Activated T-cell treated with anti-CD3 and anti-CD28 coated beads for 48 hours (primary cell): ENCODE measurements at regions not wholly inside any gene's neighbourhood (a gene's known extent, or its start where the extent isn't known, plus 50 kb on each side); places are given as distances from the start of the nearest gene placed in this dataset.

Experiments used
- DNase-seq: peaks from one replicate; pipeline ENCODE4 v3.0.0-alpha.2; 2020; ENCODE audit warnings: low read depth

DNA sequence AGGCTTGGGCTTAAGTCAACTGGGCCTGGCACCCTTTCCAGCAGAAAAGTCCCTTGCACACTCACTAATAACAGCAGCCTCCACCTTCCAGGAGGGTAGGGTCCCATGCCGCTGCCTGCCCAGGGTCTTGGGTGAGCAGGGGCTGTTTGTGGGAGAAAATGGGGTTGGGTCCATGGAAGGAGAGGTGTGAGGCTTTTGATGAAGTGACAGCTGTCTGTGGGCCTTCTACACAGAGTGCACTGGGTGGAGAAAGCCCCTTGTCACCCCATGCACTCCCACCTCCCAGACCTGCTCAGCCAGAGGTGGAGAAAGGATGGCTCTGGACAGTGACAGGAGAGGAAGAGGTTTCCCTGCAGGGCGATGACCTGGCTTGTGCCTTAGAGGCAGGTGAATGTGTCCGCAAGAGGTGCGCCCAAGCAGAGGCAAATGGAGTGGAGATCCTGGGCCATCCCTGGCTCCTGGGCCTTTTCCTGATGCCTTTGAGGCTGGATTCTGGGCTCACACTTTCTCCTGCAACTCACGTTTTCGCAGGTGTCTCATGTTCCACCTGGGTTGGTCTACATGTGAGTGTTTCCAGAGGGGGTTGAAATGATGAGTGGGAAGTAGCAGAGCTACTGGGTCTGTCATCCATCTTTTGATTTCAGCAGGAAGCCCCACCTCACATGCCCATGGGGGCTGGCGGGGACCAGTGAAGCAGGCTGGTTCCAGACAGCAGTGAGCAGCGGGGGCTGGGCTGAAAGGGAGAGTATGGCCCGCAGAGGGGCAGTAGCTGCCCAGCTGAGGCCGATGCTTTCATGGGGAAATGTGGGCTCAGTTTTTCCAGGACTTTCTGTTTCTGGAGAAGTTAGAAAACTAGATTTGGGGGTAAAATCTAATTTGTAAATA, 85.2 kb upstream of the PRR23E start:
- no peak for DNase-seq

DNA sequence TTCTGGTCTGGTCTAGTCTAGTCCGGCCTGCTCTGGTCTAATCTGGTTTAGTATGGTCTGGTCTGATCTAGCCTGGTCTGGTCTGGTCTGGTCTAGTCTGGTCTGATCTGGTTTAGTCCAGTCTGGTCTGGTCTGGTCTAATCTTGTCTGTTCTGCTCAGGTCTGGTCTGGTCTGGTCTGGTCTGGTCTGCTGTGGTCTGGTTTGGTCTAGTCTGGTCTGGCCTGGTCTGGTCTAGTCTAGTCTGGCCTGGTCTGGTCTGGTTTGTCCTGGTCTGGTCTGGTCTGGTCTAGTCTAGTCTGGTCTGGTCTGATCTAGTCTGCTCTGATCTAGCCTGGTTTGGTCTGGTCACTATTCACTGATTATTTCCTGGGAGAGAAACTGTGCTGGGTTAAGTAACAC, 84.1 kb upstream of the PRR23E start:
- DNase-seq, result no peak

DNA sequence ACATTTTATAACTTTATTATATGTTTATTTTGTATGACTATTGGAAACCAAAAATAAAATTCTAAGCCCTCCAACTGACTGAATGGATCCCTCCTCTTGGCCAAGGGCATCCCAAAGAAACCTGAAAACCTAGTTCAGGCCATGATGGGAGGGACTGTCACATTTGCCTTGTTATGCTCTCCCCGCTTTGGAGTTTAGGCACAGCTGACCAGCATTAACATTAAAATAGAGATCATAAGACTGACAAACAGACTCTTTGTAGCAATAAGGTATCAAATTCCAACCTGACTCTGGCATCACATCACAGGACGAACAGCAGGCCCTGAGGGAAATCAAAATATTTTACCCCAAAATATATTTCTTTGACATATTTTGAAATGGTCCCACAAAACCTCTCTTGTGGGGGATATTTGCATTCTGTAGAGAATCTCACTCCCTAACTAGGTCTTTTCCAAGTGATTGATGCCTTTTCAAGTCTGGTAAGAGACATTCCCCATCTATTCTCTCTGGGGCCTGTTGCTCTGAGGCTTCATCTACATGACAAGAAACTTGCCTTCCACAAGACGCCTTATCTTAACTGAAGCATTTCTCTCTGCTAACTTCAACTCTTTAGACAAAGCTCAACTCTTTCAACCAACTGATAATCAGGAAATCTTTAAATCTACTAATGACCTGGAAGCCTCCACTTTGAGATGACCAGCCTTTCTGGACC, 81.8 kb upstream of the PRR23E start:
- no peak for DNase-seq

DNA sequence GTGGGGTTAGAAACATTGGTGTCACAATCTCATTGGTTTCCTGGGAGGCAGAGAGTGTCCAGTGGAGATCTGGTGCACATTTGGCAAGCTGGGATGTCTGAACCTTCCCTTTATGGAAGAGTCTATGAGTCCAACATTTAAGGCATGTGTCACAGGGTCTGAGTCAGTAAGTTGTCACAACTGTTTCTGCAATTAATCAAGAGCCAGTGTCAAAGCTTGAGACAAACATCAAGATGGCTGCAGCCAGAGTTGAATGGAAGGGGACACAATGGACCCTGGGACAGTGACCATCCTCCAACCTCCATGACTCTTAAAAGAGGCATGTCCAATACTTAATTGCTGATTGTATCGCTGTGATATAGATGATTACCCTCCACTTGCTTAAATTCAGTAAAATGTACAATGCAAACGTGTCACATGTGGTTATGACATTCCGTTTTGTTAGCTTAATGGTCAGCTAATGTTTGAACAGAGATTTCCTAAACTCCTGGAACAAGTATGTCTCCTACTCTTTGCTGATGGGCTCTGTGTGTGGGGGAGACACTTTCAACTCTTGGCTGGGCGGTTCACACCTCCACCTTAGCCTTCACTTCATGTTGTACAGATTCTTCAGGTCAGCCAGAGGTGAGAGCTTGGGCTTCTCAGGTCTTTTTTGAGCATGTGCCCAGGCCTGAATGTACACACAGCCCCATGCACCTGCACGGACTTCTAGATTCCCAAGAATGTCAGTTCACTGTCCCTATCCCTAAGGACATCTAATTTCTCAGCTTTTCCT, 79.9 kb upstream of the PRR23E start:
- DNase-seq, result no peak

DNA sequence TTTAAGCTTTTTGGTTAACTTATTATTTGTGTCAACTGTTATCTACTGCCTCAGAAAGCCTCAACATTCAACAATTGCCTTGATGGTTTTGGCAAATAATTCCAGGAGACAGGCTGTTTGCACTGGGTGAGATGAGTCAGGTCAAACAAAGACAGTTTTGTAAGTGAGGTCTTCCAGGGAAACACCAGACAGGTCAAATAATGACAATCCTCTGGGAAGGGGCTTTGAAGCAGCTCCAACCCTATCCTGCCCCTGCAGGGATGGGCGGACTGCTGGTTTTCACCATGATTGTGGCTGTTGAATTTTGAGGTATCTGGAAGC, 79.4 kb upstream of the PRR23E start:
- DNase-seq, result no peak

DNA sequence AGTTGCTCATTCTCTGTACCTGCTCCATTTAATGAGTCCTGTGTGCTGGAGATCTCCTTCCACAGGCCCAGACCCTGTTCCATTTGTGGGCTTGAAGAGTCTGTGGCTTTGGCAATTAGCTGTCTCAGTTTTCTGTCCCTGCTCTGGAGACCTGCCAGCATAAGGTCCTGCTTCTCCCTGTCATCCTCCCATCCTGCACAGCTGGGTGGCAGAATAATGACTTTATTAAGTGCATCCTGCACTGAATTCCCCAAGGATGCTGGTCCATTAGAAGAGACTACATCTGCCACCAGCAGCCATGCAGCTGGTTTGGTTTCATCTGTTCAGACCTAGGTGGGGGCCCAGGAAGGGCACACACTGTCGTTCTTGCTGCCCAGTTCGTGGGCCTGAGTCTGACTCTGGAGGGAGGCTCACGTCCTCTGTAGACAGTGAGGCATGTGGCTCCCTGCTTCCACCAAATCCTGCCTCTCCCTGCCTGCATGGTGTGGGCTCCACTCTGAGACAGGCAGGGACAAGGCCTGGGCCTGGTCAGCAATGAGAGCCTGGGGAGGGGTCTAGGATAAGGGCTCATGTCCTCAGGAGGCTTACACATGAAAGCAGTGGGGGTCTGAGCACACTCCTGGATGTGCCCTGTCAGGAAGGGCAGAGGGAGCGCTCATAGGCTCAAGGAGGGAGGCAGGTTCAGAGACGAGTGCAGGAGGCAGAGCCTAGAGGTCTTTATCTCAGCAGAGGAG, 78.4 kb upstream of the PRR23E start:
- no peak for DNase-seq

DNA sequence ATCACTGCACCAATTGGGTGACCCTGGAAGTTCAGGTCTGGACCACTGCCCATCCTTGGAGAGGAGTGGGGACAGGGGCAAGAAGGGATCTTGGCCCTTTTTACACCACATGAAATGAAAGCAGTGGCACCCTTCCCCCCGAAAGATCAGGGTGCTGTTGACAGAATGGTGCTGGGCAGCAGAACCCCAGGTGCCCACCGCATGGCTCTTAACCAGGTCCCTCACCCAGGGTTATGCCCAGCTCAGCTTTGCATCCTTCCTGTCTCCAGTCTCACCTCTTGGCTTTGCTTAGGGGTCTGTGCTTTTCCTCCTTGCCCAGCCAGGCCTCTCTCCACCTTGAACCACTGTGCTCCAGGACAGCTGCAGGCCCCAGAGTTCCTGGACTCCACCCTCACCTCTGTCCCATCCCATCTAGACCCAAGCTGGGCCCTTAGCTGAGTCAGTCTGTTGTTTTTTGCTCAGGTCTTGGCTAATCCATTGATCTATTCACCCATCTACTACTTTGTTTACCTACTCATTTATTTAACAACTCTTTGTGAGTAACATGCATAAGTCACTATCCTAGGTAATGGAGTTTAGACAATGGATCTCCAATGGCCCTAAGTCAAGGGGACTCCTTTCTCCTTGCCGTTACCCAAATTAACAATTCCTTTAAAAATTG, 77.1 kb upstream of the PRR23E start:
- DNase-seq, result no peak

DNA sequence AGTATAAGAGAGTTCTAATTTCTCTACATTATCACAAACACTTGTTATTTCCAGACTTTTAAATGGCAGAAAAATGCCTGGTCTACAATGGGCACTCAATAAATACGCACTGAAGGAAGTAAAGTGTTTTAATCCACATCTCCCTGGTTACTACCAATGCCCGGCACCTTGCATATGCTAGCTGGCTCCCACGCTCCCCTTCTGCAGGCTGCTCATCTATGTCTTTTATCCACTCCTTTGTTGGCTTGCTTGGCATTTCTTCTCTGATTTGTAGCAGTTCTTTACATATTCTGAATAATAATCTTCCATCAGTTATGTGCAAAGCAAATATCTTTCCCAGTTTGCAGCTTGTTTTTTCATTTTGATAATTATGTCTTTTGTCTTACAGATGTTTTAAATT, 74.6 kb upstream of the PRR23E start:
- DNase-seq, result no peak

DNA sequence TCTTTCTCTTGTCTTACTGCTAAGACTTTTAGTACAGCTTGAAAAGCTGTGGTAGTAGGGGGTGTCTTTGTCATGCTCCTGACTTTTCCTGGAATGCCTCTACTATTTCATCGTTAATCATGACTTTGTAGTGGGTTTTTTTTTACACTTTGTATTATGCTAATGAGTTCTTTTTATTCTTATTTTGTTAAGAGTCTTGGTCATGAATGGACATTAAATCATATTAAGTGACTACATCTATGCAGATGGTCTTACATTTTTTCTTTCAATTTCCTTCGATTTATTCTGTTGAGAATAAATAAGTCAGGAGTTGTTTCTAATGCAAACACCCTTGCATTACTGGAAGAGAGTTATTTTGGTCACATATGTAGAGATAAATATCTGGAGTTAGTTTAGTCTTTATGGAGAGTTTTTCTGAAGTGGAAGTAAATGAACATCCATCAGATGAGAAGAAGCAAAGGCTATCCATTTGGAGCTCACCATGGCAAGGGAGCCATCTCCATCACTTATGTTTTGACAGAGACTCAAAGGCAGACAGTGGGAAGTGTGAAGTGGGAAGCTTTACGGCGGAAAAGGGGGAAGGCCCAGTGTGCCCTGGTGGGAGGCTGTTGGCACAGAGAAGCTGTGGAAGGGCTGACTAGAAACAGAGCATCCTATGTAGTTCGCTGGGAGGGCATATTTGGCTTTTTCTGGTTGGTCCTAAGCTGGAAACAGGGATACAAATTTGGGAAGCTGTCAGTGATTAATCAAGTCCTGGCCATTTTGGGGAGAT, 73.1 kb upstream of the PRR23E start:
- no peak for DNase-seq

DNA sequence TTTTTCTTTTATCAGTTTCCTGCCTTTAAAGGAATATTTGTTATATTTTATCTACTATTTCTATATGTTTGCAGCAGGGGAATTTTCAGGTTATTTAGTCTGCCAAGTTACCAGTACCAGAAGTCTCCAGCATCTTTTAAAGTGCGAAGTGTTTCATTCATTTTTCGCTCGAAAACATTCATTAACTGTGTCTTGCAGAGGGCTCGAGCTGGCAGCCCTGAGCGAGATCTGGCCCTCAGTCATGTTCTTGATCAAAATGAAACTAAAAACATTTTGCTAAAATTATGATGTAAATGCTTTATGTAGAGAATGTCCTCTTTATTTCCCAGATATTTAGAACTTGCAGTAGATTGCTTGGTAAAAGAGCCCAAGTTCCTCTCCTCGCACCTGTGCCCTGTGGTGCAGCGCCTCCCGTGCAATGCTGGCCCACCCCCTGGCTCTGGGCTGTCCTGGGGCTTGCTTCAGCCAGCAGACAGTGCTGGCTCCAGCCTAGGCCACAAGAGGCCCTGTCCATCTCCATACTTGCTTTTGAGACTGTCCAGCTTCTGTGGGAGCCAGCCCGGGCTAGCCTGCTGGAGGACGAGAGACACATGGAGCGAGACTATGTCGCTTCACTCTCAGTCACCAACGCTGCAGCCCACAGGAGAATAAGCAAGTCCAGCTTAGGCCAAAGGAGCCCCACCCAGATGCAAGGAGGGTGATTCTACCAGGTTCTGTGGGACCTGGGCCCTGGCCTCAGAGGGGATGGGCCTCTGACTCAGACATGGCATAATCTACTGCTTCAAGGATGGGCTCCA, 71.9 kb upstream of the PRR23E start:
- DNase-seq, result no peak

DNA sequence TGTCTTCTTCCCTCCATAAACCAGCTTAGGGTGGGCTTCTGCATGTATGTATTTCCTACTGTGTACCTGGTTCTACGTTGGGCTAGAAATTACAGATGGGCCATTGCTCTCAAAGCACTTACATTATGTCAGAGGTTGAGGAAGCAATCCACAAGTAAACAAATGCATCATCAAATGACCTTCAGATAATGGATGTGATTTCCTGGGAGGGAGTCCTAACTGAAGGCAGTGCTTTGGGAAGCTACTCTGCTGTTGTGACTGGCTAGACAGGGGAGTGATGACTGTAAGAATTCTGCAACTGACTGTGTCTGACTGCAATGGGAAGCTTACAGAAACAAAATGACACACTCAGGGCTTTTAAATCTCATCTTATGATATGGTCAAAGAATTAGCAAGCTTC, 71.0 kb upstream of the PRR23E start:
- no peak for DNase-seq

DNA sequence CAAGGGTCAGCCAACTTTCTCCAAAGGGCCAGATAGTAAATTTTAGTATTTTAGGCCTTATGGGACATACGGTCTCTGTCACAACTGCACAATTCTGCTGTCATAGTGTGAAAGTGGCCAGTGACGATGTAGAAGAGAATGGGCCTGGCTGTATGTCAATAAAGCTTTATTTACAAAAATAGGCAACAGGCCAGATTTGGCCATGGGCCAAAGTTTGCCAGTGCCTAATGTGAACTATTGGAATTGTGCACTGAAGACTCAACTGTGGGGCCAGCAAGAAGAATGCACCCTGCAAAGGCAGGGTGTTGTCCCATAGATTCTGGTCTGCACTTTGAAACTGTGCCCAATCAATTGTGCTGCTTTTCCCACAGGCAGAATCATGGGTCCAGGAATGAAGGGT, 69.4 kb upstream of the PRR23E start:
- no peak for DNase-seq

DNA sequence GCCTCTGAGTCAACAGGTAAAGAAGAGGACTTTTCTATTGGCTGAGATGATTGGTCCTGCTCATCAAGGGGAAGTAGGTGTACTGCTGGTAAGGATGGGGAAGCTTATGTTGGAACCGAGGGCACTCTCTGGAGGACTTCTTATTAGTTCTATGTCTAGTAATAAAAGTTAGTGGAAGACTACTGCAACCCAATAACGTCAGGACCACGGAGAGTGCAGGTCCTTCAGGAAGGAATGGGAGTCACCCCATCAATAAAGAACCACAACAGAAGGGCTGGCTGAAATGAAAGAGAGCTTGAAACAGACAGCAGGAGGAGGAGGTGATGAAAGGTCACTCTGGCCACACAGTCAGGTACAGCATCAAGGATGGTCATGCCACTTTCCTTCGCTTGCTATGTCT, 68.8 kb upstream of the PRR23E start:
- no peak for DNase-seq

DNA sequence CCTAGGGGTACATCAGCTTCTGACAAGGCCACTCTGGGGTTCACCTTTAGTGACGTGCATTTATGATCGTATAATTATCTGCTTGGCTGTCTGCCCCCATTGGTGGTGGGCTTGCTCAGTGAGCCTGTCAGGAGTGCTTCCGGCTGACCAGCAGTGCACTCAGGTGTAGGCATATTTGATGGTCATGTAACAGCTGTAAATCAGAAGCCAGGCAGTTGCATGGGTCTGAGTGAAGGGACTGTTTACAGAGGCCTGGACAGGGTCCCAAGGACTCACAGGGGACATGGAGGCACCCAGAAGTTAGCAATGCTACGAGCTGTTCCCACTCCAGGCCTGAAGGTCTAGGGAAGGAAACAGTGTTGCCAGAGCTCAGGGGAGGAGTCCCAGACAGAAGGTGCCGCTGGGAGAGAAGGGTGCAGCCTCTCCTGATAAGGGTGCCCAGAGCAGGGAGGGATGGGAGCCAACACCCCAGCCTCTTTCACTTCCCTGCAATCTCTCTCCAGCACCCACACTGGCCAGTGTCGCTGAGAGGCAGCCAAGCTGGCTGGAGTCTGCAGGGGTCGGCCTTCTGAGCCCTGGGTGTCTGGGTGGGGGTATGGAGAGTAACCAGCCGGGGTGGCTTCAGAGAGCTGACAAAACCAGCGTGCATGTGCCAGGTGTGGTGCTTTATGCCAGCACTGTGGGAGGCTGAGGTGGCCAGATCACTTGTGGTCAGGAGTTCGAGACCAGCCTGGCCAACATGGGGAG, 61.3 kb upstream of the PRR23E start:
- no peak for DNase-seq

DNA sequence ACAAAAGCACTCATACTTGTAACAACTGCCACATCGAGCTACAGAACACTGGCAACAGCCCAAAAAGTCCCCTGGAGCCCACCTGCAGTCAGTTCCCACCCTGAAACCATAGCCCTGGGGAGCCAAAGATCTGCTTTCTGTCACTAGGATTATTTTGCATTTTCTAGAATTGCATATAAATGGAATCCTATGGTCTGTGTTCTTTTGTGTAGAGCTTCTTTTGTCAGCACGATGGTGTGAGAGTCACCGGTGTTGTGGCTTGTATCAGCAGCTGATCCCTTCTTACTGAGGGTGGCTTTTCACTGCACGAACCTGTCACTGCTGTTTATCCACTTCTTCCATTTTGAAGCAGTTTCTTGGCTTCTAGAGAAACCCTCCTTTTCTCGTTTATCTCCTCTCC, 60.1 kb upstream of the PRR23E start:
- no peak for DNase-seq

DNA sequence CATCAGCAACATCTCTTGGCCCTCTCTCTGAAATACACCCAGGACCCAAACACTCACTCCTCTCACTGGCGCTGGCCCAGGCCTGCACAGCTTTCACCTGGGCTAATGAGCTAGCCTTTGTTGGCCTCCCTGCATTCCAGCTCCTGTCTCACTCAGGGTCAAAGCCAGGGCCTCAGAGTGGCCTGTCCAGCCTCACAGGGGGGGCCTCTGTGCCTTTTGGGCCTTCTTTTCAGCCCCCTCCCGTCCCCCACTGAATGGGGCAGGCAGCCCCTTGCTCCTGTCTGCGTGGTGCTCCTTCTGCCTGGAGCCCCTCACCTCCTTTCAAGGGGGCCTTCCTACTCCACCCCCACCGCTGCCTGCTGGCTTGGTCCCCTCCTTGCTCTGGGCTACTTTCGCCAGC, 59.0 kb upstream of the PRR23E start:
- no peak for DNase-seq

DNA sequence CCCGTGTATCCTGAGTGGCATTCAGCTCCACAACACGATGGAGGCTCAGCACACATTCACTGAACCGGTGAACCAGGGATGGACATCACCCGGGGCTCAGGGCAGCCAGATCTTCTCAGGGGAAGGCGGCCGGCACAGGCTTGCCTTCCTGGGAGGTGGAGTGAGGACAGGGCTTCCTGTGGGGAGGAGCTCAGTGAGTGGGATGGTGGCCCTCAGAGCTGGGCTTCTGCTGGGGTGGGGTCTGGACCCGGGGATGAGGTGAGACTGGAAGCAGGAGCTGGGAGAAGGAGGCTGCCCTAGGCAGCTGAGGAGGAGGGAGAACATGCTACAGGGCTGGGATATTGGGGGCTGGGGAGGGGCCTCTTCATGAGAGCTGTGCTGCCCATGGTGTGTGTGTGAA, 58.5 kb upstream of the PRR23E start:
- no peak for DNase-seq

DNA sequence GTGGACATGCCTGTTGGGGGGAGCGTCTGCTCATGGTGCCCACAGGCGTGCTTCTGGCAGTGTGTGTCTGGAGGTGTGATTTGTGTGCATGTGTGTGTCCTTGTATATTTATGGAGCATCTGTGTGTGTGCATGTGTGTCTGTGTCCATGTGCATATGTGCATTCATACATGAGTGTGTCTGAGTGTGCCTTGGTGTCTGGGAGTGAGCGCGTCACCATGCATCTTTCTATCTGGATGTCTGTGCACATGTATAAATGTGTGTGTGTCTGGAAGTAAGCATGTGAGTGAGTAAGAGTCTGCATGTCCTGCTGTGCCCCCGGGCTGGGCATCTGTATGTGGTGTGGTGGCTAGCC, 58.1 kb upstream of the PRR23E start:
- DNase-seq, result no peak

DNA sequence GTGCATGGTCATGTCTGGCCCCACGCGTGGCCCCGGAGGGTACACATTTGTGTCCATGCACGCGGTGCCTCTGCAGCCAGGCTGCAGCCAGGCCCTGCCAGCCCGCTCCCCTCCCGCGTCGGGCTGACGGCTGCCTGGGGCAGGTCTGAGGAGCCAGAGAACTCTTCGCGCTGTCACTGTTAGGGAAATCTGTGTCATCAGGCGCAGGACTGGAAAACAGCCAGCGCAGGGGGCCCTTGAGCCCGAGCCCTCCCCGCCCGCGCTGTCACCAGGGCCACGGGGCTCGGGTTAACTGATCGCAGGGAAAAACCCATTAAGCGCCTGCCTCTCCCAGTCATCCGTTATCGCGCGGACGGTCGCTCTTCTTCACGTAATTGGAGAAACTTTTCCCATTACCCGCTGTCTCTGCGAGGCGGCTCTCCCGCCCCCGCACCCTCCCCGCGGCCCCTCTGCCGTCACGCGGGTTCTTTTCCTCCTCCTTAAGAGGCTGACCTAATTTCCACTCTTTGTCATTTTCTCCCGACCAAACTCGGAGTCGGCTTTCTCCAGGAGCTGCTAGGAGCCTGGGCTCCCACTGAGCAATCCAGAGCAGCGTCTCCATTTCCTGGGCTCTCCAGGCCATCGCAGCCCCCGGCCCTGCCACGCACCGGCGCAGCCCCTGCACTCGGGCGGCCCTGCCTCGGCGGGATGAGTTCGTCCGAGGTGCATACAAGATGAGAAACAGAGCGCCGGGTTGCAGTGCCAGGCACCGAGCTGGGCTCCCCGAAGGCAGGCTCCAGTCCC, 57.5 kb upstream of the PRR23E start:
- peak; percentile 29 for DNase-seq
